ENCODE measurements at regions not wholly inside any gene's neighbourhood (a gene's known extent, or its start where the extent isn't known, plus 50 kb on each side); places are given as distances from the start of the nearest gene placed in this dataset.

DNA sequence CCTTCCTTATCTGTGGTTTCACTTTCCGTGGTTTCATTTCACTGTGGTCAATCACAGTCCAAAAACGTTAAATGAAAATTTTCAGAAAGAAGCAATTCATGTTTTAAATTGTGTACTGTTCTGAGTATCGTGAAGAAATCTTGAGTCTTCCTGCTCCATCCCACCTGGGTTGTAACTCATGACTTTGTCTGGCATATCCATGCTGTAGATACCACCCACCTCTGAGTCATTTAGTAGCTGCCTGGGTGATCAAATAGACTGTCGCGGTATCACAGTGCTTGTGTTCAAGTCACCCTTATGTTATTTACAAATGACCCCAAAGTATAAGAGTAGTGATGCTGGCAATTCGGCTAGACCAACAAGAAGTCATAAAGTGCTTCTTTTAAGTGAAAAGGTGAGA, 521.2 kb downstream of the AACS start:
- TF ChIP-seq, protein P1, sequence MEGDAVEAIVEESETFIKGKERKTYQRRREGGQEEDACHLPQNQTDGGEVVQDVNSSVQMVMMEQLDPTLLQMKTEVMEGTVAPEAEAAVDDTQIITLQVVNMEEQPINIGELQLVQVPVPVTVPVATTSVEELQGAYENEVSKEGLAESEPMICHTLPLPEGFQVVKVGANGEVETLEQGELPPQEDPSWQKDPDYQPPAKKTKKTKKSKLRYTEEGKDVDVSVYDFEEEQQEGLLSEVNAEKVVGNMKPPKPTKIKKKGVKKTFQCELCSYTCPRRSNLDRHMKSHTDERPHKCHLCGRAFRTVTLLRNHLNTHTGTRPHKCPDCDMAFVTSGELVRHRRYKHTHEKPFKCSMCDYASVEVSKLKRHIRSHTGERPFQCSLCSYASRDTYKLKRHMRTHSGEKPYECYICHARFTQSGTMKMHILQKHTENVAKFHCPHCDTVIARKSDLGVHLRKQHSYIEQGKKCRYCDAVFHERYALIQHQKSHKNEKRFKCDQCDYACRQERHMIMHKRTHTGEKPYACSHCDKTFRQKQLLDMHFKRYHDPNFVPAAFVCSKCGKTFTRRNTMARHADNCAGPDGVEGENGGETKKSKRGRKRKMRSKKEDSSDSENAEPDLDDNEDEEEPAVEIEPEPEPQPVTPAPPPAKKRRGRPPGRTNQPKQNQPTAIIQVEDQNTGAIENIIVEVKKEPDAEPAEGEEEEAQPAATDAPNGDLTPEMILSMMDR (IDR thresholded peaks at IDR 0.05), result no peak
- no peak for TF ChIP-seq POLR2A (IDR thresholded peaks at IDR 0.05)
